B cell (primary cell): ENCODE measurements at regions not wholly inside any gene's neighbourhood (a gene's known extent, or its start where the extent isn't known, plus 50 kb on each side); places are given as distances from the start of the nearest gene placed in this dataset.

Source experiments
- ATAC-seq: fragments of 200-7000 bp; cut with Tn5 transposase; one replicate; pipeline ENCODE4 v1.10.0; 2021; ENCODE audit warnings: low read depth, mild to moderate bottlenecking, moderate number of reproducible peaks, moderate library complexity
- CTCF ChIA-PET: fragments of 350-600 bp; sonication (Branson Sonifier 250); formaldehyde crosslinking; loops from one replicate; lab custom pipeline; 2021; ENCODE audit warnings: antibody characterized with exemption, inconsistent platforms; lab: Charles Lee
- POLR2A ChIA-PET: fragments of 350-600 bp; sonication (Branson Sonifier 250); formaldehyde crosslinking; loops from one replicate; lab custom pipeline; 2021; ENCODE audit warnings: antibody characterized with exemption; lab: Charles Lee
- DNase-seq: peaks from one replicate; pipeline ENCODE4 v3.0.0; 2013
- H2AFZ ChIP-seq: 2 replicates; pipeline ENCODE4 v1.6.1; 2012; ENCODE audit warnings: mild to moderate bottlenecking, low read depth, low read length; ENCODE audit not compliant: insufficient read depth, poor library complexity, severe bottlenecking
- H3K27ac ChIP-seq, 2 donors: 1 replicate in 1 of 2; 2 replicates in 1 of 2; pipeline ENCODE4 v1.5.1; 2012 to 2013; ENCODE audit warnings: low read length in 2 of 2, mild to moderate bottlenecking in 2 of 2, moderate library complexity in 1 of 2
- H3K27me3 ChIP-seq, 4 experiments: fragments of 200-600 bp in 1 of 4; sonication (generic) in 1 of 4; replicated peaks in 1 of 4; 1 replicate in 2 of 4; 2 replicates in 2 of 4; pipeline versions ENCODE4 v1.6.1 to v1.7.0; 2013 to 2016; ENCODE audit warnings: low read length in 3 of 4, mild to moderate bottlenecking in 2 of 4, mixed read lengths in 1 of 4, moderate library complexity in 1 of 4; ENCODE audit not compliant: insufficient read depth in 4 of 4, control insufficient read depth in 3 of 4; ENCODE audit errors: control extremely low read depth in 1 of 4
- H3K36me3 ChIP-seq, 2 experiments: replicated peaks in 1 of 2; 1 replicate in 1 of 2; 2 replicates in 1 of 2; pipeline versions ENCODE4 v1.6.1 to v1.7.1; 2013; ENCODE audit warnings: low read length in 1 of 2; ENCODE audit not compliant: insufficient read depth in 2 of 2, control insufficient read depth in 1 of 2; ENCODE audit errors: control extremely low read depth in 1 of 2, extremely low read depth in 1 of 2
- H3K4me1 ChIP-seq, 2 donors: fragments of 200-600 bp in 1 of 2; sonication (generic) in 1 of 2; 1 replicate in 1 of 2; 2 replicates in 1 of 2; pipeline versions ENCODE4 v1.5.1 to v1.6.1; 2013 to 2017; ENCODE audit warnings: low read length in 2 of 2; ENCODE audit not compliant: control insufficient read depth in 2 of 2, insufficient read depth in 2 of 2
- H3K4me2 ChIP-seq: replicated peaks from 2 replicates; pipeline ENCODE3; 2012; ENCODE audit warnings: mild to moderate bottlenecking, low read depth, low read length; ENCODE audit not compliant: poor library complexity, severe bottlenecking
- H3K4me3 ChIP-seq, 5 experiments: fragments of 200-600 bp in 1 of 5; sonication (generic) in 1 of 5; 1 replicate in 3 of 5; 2 replicates in 2 of 5; pipeline versions ENCODE4 v1.5.1 to v1.7.0; 2011 to 2016; ENCODE audit warnings: low read length in 4 of 5, mild to moderate bottlenecking in 4 of 5, low read depth in 2 of 5, control low read depth in 1 of 5, moderate library complexity in 1 of 5; ENCODE audit not compliant: insufficient read depth in 1 of 5; ENCODE audit errors: control extremely low read depth in 1 of 5, extremely low read depth in 1 of 5
- H3K79me2 ChIP-seq: fragments of 200-600 bp; sonication (generic); one replicate; pipeline ENCODE4 v1.6.0; 2016; ENCODE audit warnings: low read length; ENCODE audit not compliant: control insufficient read depth, insufficient read depth
- H3K9ac ChIP-seq: fragments of 200-600 bp; sonication (generic); 2 replicates; pipeline ENCODE4 v1.6.1; 2017; ENCODE audit warnings: mild to moderate bottlenecking, low read length, moderate library complexity
- H3K9me3 ChIP-seq, 3 donors: one replicate each; pipeline versions ENCODE4 v1.6.1 to v1.7.1; 2013; ENCODE audit warnings: low read length in 2 of 3; ENCODE audit not compliant: control insufficient read depth in 2 of 3, insufficient read depth in 1 of 3; ENCODE audit errors: control extremely low read depth in 1 of 3
- H4K20me1 ChIP-seq: 2 replicates; pipeline ENCODE4 v1.6.0; 2012; ENCODE audit warnings: mild to moderate bottlenecking, low read length; ENCODE audit not compliant: insufficient read depth, control insufficient read depth, poor library complexity, severe bottlenecking
- H3K27ac Mint-ChIP-seq: one replicate; pipeline ENCODE4 v1.8.0; 2021; ENCODE audit warnings: mixed read lengths
- H3K27me3 Mint-ChIP-seq: one replicate; pipeline ENCODE4 v1.8.0; 2021; ENCODE audit warnings: mixed read lengths
- H3K4me1 Mint-ChIP-seq: one replicate; pipeline ENCODE4 v1.8.0; 2021; ENCODE audit warnings: mixed read lengths
- H3K4me3 Mint-ChIP-seq: one replicate; pipeline ENCODE4 v1.8.0; 2021; ENCODE audit warnings: mixed read lengths
- H3K9me3 Mint-ChIP-seq: one replicate; pipeline ENCODE4 v1.8.0; 2022; ENCODE audit warnings: mixed read lengths; ENCODE audit not compliant: insufficient read depth
- EZH2 ChIP-seq: IDR thresholded peaks from 2 replicates; pipeline ENCODE4 v1.6.1; 2012; ENCODE audit warnings: borderline replicate concordance, low read depth, mild to moderate bottlenecking, moderate library complexity, low read length; ENCODE audit not compliant: insufficient read depth, poor library complexity, severe bottlenecking
- WGBS: methylation state at CpG from one replicate; pipeline ENCODE4 v1.1.5; 2013; ENCODE audit warnings: missing lambda C conversion rate; ENCODE audit not compliant: insufficient coverage; 5-methylcytosine and 5-hydroxymethylcytosine counted together
- intact Hi-C: fragments of 100-400 bp; cut with micrococcal nuclease; formaldehyde crosslinking; loops from one replicate; pipeline ENCODE4 v1.10.0; 2022
- TF ChIP-seq, protein P1 (sequence below): fragments of 200-600 bp; IDR thresholded peaks from one replicate; pipeline ENCODE4 v1.8.0; 2022; ENCODE audit warnings: antibody characterized with exemption, mild to moderate bottlenecking

DNA sequence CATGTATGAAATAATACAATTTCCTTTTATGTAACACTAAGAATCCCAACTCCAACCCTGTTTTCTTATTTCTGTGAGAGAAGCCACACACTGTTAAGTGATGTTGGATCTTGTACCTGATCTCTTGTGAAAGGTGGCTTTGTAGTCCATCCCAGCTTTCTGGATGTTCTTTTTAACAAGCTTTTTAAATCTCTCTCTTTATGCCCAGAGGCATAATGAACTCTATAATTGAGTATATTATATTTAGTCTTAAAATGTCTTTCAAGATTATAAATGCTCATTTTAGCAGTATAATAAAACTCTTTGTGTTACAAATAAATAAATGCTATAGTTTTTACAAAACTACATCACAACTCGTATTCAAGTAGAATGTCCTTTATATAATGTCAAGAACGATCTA, 922.1 kb downstream of the EPHA7 start:
- Mint-ChIP-seq H3K4me1 (no peaks in the 10 kb centered on the region), H3K27ac (no peak overlapping the region), H3K4me3 (no peak overlapping the region), H3K27me3 (no peaks in the 10 kb centered on the region), H3K9me3 (peaks cover 2% of the 10 kb centered on the region)
- Histone ChIP-seq H3K4me2 (no peak overlapping the region), H3K27me3 (no peaks in the 10 kb centered on the region), H3K4me3 (no peak overlapping the region), H3K9me3 (peaks cover 0 to 3% (median 0%) of the 10 kb centered on the region in 3 donors), H3K4me1 (no peaks in the 10 kb centered on the region), H3K27ac (no peak overlapping the region), H3K79me2 (no peaks in the 10 kb centered on the region), H2AFZ (no peak overlapping the region), H3K36me3 (no peaks in the 10 kb centered on the region), H4K20me1 (no peaks in the 10 kb centered on the region), H3K9ac (no peak overlapping the region)
- intact Hi-C loops, result no loop called here
- ChIA-PET POLR2A (no interaction called here), CTCF (interaction anchor here (0.6 kb wide), 1 partner anchor 33 kb away, joined by 3 read pairs; no protein-coding TSS in a partner anchor)
- WGBS, result 90% methylated on average over 2 of the region's 2 CpGs
- ATAC-seq, result no peak
- DNase-seq, result no peak
- TF ChIP-seq, protein P1, sequence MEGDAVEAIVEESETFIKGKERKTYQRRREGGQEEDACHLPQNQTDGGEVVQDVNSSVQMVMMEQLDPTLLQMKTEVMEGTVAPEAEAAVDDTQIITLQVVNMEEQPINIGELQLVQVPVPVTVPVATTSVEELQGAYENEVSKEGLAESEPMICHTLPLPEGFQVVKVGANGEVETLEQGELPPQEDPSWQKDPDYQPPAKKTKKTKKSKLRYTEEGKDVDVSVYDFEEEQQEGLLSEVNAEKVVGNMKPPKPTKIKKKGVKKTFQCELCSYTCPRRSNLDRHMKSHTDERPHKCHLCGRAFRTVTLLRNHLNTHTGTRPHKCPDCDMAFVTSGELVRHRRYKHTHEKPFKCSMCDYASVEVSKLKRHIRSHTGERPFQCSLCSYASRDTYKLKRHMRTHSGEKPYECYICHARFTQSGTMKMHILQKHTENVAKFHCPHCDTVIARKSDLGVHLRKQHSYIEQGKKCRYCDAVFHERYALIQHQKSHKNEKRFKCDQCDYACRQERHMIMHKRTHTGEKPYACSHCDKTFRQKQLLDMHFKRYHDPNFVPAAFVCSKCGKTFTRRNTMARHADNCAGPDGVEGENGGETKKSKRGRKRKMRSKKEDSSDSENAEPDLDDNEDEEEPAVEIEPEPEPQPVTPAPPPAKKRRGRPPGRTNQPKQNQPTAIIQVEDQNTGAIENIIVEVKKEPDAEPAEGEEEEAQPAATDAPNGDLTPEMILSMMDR, result no peak
- TF ChIP-seq EZH2, result no peak

DNA sequence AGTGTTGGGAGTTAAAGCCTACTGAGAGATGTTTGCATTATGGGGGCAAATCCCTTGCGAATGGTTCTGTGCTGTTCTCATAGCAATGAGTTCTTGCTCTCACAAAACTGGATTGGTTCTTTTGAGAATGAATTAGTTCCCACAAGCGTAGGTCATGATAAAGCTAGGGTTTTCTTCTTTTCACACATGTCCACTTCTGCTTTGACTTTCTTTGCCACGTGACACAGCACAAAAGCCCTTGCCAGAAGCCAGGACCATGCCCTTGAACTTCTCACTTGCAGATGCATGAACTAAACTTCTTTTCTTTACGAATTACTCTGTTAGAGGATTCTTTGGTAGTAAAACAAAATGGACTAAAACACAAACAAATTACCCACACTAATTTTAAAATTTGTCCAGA, 922.8 kb downstream of the EPHA7 start:
- no peak overlapping the region for H3K9ac ChIP-seq
- no peak overlapping the region for H2AFZ ChIP-seq
- no peaks in the 10 kb centered on the region for H3K4me1 ChIP-seq
- ATAC-seq (no peak), DNase-seq (no peak)
- peaks cover 0 to 3% (median 0%) of the 10 kb centered on the region in 3 donors for H3K9me3 ChIP-seq
- intact Hi-C loops, result no loop called here
- peaks cover 2% of the 10 kb centered on the region for H3K9me3 Mint-ChIP-seq
- ChIA-PET CTCF (no interaction called here), POLR2A (no interaction called here)
- H3K27ac ChIP-seq, result no peak overlapping the region
- WGBS, result 95% methylated on average over 2 of the region's 4 CpGs
- no peaks in the 10 kb centered on the region for H3K27me3 ChIP-seq
- no peak overlapping the region for H3K4me3 ChIP-seq
- H3K27me3 Mint-ChIP-seq, result no peaks in the 10 kb centered on the region
- no peak for TF ChIP-seq EZH2
- TF ChIP-seq, protein P1, result no peak
- no peak overlapping the region for H3K4me3 Mint-ChIP-seq
- H3K36me3 ChIP-seq, result no peaks in the 10 kb centered on the region
- no peak overlapping the region for H3K4me2 ChIP-seq
- H4K20me1 ChIP-seq, result no peaks in the 10 kb centered on the region
- H3K4me1 Mint-ChIP-seq, result no peaks in the 10 kb centered on the region
- no peak overlapping the region for H3K27ac Mint-ChIP-seq
- no peaks in the 10 kb centered on the region for H3K79me2 ChIP-seq
